Heart left ventricle (tissue), 13 donors: ENCODE measurements at regions not wholly inside any gene's neighbourhood (a gene's known extent, or its start where the extent isn't known, plus 50 kb on each side); places are given as distances from the start of the nearest gene placed in this dataset.

Experiments used
- CTCF ChIP-seq, 12 donors: fragments of 200-600 bp; sonication (generic) in 4 of 12; IDR thresholded peaks; one replicate each; pipeline versions ENCODE4 v1.5.0 to v1.8.0; 2018 to 2022; ENCODE audit warnings: antibody characterized with exemption in 12 of 12, mild to moderate bottlenecking in 5 of 12
- POLR2A ChIP-seq, 2 donors: fragments of 450-650 bp; IDR thresholded peaks; one replicate each; pipeline ENCODE4 v1.6.1; 2017; ENCODE audit warnings: antibody characterized with exemption in 2 of 2, mild to moderate bottlenecking in 2 of 2, moderate library complexity in 2 of 2
- donor health status: ischemic (EF 13 %, LVEDD 7.1; RV severe dilation, severe dysfunction).
- donor health status: DM: no; HTN: yes; CAD: no.
- donor health status: DM: no; HTN: no; CAD: no.
- donor health status: ischemic (EF 25% LVEDD 6.9; RV normal size, moderate dysfunction).
- donor health status: ischemic (EF 25% LVEDD 5.7; RV mildly dilated, moderate dysfunction).
- donor health status: ischemic (EF 35%, LVEDD 5.7; RV mildly dilated, moderate dysfunction).
- donor health status: nonischemic (EF 11% LVEDD 7.7; RV severe dilation, severe dysfunction).
- donor health status: DM: yes; HTN: yes; CAD: no.
- donor health status: PGD.
- donor health status: ischemic (EF 29% LVEDD 5.4; RV normal size, mild dysfunction).
- donor health status: nonischemic (EF 23%, LVEDD 6.1; RV moderate dilation, normal function).

- TF ChIP-seq CTCF (IDR thresholded peaks at IDR 0.05) (no peak), POLR2A (IDR thresholded peaks at IDR 0.05) (no peak)
These were observed 205.2 kb upstream of the RTL1 start for GRCh38 chr14:101108579-101109346.
